D341Med (cell line): ENCODE measurements at regions not wholly inside any gene's neighbourhood (a gene's known extent, or its start where the extent isn't known, plus 50 kb on each side); places are given as distances from the start of the nearest gene placed in this dataset.
"Not testable (repeated sequence)": the region's sequence is repeated elsewhere in the genome, so short reads cannot be mapped to it uniquely, and the experiment has no call there.

ENCODE experiments used
- DNase-seq: peaks from one replicate; pipeline ENCODE4 v3.0.0; 2012; ENCODE audit warnings: low spot score

GRCh38 chr17:43345515-43345914 is 53.3 kb upstream of the ARL4D start:
- DNase-seq = not testable (repeated sequence)

- no peak for DNase-seq
Observed at GRCh38 chr17:43344685-43345084, 54.1 kb upstream of the ARL4D start.

DNA sequence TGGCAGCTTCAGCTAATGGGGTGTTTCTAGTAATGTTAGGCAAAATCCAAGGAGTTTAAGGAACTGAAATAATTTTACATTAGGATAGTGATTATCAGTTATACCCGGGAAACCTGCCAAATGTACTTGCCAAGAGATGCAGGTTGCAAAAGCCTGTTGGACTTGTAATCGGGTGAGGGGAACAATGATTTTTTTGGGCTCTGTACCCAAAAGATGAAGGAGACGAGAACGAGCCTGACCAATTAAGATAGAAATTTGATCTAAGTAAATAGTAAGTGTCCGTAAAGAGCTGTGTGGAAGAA is 56.3 kb upstream of the ARL4D start:
- DNase-seq = no peak

DNA sequence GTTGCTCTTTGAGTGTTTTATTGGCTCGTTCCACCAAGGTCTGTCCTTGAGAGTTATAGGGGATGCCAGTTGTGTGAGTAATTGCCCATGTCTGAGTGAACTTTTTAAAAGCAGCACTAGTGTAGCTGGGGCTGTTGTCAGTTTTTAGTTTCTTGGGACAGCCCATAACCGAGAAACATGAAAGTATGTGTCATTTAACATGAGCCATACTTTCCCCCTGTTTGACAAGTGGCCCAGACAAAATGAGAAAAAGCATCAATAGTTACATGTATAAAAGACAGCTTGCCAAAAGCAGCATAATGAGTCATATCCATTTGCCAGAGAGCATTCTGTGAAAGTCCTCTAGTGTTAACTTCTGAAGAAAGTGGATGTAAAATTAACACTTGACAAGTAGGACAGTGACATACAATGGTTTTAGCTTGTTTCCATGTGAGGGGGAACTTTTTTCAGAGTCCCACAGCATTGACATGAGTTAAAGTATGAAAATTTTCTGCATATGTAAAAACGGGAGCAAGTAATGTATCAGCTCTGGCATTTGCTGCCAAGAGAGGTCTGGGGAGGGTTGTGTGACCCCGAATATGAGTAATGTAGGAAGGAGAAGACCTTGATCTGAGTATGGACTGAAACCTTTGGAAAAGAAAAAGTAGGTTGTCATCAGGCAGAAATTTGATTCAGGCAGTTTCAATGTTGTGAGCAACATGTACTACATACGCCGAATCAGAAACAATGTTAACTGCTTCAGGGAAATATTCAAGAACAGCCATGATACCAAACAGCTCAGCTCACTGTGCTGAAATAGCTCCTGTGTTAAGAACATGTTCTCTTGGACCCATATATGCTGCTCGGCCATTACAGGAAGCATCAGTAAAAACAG is 56.8 kb upstream of the ARL4D start:
- DNase-seq = no peak

DNA sequence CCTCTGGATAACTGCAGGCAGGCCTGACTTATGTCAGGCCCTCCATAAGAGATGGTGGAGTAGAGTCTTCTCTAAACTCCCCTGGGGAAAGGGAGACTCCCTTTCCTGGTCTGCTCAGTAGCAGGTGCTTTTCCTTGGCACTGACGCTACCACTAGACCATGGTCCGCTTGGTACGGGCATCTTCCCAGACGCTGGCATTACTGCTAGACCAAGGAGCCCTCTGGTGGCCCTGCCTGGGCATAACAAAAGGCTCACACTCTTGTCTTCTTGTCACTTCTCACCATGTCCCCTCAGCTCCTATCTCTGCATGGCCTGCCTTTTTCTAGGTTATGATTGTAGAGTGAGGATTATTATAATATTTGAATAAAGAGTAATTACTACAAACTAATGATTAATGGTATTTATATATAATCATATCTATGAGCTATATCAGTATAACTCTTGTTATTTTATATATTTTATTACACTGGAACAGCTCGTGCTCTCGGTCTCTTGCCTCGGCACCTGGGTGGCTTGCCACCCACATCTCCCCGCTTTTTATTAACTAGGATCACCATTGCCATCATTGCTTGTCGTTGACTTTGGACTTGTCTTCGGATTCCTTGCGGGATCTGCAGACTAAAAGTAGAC is 59.8 kb upstream of the ARL4D start:
- DNase-seq = peak; percentile 58

- DNase-seq = no peak
Observed at GRCh38 chr17:43337684-43338428, 60.9 kb upstream of the ARL4D start.

GRCh38 chr17:43334738-43335402 is 63.9 kb upstream of the ARL4D start:
- no peak for DNase-seq

- no peak for DNase-seq
Observed at GRCh38 chr17:43333433-43333943, 65.3 kb upstream of the ARL4D start.

GRCh38 chr17:43332230-43332629 is 66.6 kb upstream of the ARL4D start:
- DNase-seq = no peak

DNA sequence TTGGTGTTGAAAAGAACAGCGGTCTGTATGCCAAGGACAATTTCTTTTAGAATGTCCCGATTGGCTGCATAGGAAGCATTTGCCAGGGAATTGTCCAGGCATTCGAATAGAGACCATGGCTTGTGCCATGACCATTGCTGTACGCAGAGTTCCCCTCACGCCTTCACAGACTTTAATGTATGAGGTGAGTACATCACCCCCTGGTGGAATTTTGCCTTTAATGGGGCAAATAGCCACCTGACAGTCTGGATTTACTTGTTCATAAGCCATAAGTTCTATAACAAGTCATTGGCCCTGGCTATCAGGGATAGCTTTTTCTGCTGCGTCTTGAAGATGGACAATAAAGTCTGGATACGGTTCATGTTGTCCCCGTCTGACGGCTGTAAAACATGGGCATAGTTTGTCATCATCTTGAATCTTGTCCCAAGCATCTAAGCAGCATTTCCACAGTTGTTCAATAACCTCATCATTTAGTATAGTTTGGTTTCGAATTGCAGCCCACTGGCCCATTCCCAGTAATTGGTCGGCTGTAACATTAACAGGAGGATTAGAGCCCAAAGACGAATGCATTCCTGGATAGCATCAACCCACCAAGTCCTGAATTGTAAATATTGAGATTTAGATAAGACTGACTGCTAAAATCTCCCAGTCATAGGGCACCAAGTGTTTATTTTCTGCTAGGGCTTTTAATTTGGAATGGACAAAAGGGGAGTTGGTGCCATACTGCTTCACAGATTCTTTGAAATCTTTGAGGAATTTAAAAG is 67.7 kb upstream of the ARL4D start:
- no peak for DNase-seq

DNA sequence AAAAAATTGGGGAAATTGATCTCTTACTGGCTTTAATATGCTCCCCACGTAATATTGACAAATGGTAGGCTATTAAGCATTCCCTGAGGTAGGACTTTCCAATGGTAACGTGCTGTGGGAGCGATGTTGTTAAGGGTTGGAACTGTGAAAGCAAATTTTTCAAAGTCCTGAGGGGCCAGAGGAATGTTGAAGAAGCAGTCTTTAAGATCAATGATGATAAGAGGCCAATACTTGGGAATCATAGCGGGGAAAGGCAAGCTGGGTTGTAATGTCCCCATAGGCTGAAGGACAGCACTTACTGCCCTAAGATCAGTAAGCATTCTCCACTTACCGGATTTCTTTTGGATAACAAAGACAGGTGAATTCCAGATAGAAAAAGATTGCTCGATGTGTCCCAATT is 69.6 kb upstream of the ARL4D start:
- DNase-seq = no peak

DNA sequence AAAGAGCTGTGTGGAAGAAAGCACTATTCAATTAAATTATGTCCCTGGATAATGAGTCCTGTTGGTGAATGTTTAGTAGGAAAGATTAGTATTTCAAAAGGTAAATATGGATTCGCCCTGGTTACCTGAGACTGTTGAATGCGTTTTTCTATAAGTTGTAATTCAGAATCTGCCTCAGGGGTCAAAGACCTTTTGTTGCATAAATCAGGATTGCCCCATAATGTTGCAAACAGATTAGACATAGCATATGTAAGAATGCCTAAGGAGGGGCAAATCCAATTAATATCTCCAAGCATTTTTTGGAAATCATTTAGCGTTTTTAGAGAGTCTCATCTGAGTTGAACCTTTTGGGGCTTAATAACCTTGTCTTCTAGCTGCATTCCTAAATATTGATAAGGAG is 70.1 kb upstream of the ARL4D start:
- no peak for DNase-seq

DNA sequence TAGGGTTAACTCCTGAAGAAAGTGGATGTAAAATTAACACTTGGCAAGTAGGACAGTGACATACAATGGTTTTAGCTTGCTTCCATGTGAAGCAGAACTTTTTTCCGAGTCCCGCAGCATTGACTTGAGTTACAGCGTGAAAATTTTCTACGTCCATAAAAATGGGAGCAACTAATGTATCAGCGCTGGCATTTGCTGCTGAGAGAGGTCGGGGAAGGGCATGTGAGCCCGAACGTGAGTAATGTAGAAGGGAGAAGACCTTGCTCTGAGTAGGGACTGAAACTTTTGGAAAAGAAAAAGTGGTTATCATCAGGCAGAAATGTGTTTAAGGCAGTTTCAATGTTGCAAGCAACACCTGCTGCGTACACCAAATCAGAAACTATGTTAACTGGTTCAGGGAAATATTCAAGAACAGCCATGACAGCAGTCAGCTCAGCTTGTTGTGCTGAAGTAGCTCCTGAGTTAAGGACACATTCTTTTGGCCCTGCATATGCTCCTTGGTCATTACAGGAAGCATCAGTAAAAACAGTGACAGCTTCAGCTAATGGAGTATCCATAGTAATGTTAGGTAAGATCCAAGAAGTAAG is 70.9 kb upstream of the ARL4D start:
- no peak for DNase-seq

DNA sequence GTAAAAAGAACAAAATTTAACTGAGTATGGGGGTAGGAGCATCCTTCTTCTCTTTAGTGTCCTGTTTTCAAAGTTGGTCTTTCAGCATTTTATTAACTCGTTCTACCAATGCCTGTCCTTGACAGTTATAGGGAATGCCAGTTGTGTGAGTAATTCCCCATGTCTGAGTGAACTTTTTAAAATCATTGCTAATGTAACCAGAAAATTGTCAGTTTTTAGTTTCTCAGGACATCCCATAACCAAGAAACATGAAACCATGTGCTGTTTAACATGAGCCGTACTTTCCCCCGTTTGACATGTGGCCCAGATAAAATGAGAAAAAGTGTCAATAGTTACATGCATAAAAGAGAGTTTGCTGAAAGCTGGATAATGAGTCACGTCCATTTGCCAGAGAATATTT is 71.4 kb upstream of the ARL4D start:
- no peak for DNase-seq

GRCh38 chr17:43326490-43327275 is 72.1 kb upstream of the ARL4D start:
- no peak for DNase-seq

DNA sequence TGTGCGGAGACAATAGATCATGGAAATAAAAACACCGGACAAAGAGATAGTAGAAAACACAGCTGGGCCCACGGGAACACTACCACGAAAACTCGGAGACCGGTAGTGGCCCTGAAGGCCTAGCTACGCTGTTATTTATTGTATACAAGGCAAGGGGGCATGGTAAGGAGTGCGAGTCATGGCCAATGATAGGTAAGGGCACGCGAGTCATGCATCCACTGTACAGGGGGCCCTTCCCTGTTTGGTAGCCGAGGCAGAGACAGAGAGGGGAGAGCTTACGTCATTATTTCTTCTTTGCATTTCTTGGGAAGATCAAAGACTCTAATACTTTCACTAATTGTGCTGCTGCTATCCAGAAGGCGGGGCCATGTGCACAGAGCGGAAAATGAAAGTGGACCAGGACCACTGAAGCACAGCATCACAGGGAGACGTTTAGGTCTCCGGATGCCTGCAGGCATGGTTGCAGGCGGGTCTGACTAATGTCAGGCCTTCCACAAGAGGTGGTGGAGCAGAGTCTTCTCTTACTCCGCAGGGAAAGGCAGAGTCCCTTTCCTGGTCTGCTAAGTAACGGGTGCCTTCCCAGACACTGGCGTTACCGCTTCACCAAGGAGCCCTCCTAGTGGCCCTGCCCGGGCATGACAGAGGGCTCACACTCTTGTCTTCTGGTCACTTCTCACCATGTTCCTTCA is 74.4 kb upstream of the ARL4D start:
- DNase-seq = no peak

DNA sequence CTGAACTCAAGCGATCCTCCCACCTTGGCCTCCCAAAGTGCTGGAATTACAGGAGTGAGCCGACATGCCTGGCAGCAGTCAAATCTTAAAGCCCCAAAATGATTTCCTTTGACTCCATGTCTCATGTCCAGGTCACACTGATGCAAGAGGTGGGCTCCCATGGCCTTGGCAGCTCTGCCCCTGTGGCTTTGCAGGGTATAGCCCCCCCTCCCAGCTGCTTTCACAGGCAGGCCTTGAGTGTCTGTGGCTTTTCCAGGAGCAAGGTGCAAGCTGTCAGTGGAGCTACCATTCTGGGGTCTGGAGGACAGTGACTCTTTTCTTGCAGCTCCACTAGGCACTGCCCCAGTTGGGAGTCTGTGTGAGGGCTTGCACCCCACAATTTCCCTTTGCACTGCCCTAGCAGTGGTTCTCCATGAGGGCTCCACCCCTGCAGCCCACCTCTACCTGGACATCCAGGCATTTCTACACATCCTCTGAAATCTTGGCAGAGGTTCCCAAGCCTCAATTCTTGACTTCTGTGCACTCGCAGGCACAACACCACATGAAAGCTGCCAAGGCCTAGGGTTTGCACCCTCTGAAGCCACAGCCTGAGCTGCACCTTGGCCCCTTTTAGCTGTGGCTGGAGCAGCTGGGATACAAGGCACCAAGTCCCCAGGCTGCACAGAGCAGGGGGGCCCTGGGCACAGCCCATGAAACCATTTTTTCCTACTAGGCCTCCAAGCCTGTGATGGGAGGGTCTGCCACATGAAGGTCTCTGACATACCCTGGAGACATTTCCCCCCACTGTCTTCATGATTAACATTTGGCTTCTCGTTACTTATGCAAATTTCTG is 79.3 kb upstream of the ARL4D start:
- DNase-seq = no peak

DNA sequence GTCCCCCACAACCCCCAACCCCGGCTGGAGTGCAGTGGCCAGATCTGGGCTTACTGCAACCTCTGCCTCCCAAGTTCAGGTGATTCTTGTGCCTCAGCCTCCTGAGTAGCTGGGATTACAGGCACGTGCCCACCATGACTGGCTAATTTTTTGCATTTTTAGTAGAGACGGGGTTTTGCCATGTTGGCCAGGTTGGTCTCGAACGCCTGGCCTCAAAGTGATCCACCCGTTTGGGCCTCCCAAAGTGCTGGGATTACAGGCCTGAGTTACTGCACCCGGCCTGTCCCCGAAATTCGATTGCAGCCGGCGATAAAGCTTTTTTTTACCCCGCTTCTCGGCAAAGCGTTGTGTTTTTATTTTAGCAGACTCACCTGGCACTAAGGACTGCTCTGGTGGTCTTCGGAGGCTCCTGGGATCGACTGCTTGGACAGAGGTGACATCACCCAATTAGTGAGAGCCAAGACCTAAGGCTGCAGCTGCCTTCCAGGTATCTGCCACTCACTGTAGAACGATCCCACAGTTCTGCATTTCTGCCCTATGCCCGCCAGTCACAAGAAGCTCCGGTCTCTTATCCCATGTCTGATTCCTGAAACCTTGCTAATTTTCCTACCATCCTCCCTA is 82.2 kb upstream of the ARL4D start:
- peak; percentile 44 for DNase-seq
